HT-29 (cell line): ENCODE measurements at regions not wholly inside any gene's neighbourhood (a gene's known extent, or its start where the extent isn't known, plus 50 kb on each side); places are given as distances from the start of the nearest gene placed in this dataset.
"Not testable (repeated sequence)": the region's sequence is repeated elsewhere in the genome, so short reads cannot be mapped to it uniquely, and the experiment has no call there.

Source experiments
- DNase-seq: peaks from one replicate; pipeline ENCODE4 v3.0.0-alpha.2; 2015; ENCODE audit warnings: low spot score

DNA sequence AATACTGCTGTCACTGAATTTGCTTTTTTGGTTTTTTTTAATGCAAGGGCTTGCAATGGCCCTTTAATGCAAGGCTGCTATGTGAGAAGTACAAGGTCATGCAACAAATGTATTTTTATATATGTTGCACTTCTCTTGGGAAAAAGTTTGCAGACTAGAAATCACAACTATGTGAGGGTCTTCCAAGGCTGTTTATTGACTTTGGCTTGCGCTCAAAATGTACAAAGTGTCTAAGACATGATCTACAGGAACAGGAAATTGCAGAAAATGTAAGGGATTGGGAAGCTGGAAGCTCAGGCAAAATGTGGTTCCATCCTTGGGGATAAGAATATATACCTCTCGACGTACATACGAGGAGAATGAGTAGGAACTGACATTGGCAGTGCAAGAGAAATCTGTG, 92.2 kb upstream of the F13A1 start:
- DNase-seq, result no peak

DNA sequence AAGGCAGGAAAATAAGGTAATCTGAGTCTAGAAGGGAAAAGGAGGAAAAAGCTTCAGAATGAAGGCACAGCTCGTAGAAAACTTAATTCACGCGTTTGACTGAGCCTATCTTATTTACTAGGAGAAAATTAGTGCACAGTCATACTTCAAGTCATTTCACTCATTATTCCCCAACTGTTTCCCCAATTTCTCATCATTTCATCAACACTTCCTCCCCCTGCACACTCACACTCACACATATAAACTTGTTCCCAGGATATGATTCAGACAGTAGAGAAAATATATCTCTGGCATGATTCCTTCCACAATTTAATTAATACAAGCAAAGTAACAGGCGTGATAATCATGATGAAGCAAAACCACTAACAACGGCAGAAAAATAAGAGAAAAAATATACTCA, 94.5 kb upstream of the F13A1 start:
- no peak for DNase-seq

DNA sequence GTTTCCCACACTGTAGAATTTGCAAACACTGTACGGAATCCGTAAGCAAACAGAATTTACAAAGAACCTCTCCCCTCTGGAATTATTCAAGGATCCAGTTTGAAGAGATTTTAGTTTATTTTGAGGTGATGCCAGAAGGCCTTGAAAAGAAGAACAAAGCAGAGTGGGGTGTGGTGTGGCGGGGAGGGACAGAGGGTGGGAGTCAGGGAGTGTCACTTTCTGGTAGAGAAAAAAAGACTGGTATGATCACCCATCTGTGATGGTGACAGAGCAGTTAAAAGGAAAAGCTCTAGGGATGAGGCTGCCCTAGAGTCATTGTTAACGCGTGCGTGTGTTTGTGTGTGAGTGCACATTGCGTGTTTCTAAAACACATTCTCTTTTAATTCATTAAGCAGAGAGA, 97.0 kb upstream of the F13A1 start:
- DNase-seq, result no peak

DNA sequence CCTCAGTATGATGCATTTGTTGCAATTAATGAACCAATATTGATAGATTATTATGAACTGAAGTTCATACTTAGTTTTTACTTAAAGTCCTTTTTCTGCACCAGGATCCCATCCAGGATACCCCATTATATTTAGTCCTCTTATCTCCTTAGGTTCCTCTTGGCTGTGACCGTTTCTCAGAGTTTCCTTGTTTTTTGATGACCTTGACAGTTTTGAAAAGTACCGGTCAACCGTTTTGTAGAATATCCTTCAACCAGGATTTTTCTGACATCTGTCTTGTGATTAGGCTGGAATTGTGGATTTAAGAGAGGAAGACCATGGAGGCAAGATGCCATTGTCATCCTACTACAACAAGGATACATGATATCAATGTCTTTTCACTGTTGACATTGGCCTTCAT, 98.0 kb upstream of the F13A1 start:
- no peak for DNase-seq

DNA sequence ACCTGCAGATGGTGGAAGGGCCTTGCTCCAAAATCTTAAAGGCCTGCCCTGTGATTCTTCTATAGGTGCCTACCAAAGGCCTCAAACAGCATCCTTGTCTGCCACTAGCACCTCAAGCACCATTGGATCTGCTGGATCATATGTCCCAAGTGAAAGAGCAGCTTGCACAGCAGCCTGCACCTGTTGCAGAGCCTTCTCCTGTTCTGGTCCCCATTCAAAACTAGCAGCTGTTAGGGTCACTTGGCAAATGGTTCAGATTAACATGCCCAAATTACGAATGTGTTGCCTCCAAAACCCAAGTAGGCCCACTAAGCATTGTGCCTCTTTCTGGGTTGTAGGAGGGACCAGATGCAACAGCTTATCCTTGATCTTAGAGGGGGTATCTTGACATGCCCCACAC, 99.6 kb upstream of the F13A1 start:
- DNase-seq, result no peak

DNA sequence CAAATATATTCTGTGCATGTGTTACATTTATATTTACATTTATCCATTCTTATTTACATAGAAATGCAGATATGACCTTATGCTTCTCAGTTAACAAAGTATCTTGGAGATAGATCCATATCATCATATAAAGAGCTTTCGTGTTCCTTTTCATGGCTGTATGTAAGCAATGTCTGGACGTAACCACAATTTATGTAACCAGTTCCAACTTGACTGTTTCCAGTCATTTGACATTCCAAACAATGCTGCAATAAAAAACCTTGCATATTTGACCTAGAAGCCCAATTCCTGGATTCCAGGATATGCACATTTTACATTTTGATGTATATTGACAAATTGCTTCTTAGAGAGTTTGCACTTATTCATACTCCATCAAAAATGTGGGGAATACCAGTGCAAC, 113.7 kb upstream of the F13A1 start:
- no peak for DNase-seq

DNA sequence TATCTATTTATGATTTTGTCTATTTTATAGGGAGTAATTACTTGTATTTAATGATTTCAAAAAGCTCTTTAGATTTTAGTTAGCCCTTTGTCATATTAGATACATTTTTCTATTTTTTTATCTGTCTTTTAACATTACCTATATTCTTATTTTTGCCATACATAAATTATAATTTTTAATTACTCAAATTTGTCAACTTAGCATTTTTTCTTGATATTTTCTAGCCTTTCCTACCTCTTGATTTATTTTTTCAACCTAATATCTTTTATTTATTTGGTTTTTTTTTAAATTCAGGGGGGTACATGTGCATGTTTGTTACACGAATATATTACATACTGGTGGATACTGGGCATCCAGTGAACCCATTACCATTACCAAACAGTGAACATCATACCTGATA, 114.3 kb upstream of the F13A1 start:
- DNase-seq, result no peak

DNA sequence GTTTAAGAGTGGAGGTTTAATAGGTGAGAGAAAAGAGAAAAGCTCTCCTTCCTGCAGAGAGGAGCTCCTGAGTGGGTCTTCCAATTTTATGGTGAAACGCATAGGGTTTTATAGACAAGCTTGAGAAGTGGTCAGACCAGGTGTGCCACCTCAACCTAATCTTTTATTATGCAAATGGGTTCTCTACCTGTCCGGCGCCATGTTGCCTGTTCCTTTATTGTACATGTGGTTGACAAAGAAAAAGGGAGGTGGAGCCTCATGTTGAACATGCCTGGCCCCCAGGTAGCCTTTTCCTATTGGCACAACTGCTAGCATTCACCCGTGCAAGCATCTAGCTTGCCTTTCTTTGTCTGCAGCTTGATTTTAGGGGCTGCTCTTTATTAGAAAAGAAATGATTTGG, 115.9 kb upstream of the F13A1 start:
- no peak for DNase-seq

DNA sequence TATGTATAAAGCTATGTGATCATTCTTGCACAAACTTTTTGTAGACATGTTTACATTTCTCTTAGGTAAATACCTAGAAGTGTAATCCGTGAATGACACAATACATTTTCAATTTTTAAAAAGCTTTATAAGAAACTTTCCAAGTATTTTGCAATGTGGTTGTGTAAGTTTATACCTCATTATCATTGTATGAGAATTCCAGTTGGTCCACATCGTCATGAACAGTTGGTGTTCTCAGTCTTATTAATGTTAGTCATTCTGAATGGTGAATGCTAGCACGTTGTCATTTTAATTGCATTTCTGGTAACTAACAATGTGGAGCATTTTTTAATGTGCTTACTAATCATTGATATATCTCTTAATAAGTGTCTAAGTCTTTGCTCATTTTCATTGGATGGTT, 116.5 kb upstream of the F13A1 start:
- no peak for DNase-seq

DNA sequence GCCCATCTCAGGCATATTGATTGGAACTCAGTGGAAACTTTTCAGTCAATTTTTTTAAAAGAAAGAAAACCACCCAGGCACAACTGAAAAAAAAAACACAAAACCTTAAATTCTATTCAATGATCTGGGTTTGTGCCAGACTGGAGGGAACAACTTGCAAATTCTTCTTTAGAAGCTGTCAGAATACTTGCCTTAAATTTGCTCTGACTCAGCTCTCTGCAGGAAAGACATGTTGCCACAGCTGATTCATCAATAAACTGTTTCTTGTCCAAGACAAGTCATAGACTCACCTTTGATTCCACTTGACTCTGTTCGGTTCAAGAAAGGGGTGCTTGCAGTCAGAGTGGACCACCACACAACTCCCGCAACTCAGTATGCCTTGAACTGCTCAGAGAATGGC, 117.8 kb upstream of the F13A1 start:
- DNase-seq, result no peak

DNA sequence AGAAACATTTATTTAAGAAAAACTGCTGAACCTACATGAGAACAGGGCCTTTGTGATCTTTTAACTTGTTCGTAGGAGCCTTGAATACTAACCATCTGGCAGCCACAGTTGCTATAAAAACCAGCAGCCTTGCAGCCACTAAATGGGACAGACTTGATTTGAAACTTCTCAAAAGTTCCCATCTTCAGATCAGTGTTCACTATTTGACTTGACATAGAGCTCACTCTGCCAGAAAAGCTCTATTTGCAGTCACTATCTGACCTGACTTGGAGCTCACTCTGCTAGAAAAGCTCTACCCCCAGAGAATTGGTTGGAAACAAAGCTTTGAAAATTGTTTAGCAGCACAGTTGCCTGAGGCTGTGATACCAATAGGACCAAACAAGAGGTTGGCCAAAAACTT, 119.3 kb upstream of the F13A1 start:
- no peak for DNase-seq

DNA sequence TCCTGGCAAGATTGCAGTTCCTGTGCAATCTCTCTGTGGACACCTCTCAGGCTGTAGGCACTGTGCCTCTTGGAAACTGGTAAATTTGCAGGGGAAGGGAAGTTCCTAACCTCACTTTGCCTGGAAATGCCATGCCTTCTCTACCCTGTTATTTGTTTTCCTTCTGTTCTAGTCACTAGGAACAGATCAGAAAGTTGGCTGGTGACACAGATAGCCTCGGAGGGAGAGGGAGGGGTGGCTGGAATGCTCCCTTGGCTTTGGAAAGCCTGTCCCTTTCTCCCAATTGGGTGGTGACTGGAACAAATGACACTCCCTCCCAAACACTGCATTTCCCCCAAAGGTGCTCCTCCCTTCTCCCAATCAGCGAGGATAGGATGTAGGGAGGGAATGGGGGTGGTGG, 131.5 kb upstream of the F13A1 start:
- no peak for DNase-seq

DNA sequence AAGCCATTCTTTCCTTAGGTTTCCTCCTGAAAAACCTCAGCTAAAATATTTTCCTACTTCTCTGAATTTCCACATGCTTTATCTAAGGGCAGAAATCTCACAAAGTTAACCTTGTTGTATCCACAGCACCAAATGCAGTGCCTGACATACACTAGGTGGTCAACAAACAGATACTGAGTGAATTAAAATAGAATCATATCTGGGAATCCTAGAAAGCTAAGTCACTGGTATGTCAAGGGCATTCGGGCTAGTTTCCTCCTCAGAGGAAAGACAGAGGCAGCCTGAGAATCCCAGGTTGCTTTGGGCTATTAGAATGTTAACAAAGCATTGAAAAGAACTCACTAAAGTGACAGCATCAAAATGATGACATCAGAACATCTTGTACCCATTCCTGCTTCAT, 132.7 kb upstream of the F13A1 start:
- DNase-seq, result no peak

DNA sequence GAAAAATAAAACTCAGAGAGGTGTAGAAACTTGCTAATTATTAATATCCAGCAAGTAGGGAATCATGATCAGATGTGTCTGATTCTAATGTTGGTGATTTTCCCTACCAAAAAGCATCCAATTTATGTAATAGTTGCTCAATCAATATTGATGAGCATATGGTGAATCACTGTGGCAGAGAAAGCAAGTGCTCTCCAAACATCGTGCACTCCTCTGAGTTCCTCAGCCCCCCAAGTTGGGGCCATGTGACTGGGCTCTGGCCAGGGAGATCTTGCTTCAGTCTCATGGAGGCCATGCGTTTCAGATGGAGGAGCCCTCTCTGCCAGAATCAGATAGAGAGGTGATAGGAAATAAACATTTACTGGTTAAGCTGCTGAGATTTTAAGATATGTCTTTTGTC, 133.2 kb upstream of the LY86 start:
- no peak for DNase-seq

DNA sequence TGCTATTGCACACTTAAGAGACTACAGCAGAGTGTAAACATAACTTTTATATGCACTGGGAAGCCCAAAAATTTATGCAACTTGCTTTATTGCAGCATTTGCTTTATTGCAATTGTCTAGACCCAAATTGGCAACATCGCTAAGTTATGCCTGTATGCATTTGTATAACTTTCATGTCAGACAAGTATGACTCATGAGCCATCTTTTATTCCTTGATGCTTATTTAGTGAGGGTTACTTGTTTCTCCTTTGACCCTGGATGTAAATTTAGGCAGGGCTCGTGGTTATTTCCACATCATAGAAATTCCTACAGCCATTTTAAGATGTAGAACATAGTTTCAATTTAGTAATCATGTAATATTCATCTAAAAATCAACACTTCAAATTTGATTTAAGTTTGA, 130.3 kb upstream of the LY86 start:
- DNase-seq, result no peak

DNA sequence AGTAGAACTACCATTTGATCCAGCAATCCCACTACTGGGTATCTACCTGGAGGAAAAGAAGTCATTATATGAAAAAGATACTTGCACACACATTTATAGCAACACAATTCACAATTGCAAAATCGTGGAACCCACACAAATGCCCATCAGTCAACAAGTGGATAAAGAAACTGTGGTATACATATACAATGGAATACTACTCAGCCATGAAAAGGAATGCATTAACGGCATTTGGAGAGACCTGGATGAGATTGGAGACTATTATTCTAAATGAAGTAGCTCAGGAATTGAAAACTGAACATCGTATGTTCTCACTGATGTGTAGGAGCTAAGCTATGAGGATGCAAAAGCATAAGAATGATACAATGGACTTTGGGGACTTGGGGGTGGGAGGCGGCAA, 128.6 kb upstream of the LY86 start:
- DNase-seq, result not testable (repeated sequence)

DNA sequence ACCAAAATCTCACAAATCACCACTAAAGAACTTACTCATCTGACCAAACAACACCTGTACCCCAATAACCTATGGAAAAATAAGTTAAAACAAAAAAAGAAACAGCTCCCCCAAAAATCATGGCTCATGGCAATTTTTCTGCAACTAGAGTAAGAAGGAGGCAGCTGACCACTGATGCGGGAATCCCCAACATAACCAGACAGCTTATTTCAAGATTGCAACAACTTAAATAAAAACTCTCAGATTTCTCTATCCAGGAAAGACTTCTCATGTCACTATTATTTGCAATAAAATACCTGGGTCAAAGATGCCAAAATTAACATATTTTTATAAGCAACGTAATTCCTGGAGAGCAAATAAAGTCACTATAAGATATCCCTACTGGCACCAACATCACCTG, 128.1 kb upstream of the LY86 start:
- DNase-seq, result no peak

DNA sequence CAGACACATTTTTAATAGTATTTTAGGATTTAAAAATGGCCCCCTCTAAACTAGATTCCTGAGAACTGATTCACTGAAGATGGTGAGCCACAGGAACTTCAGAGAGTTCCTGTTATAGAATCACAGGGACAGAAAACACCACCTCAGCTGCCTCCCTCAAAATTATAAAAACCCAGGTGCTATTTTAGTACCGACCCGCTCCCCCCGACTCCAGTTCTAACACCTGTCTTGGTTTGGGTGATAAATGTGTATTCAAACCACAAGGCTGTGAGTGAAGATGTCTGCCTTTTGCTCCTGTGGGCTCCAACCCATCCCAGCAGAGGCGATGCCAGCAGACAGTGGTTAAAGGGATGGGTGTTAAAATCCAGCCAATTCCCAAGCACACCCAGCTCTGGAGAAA, 127.4 kb upstream of the LY86 start:
- no peak for DNase-seq

DNA sequence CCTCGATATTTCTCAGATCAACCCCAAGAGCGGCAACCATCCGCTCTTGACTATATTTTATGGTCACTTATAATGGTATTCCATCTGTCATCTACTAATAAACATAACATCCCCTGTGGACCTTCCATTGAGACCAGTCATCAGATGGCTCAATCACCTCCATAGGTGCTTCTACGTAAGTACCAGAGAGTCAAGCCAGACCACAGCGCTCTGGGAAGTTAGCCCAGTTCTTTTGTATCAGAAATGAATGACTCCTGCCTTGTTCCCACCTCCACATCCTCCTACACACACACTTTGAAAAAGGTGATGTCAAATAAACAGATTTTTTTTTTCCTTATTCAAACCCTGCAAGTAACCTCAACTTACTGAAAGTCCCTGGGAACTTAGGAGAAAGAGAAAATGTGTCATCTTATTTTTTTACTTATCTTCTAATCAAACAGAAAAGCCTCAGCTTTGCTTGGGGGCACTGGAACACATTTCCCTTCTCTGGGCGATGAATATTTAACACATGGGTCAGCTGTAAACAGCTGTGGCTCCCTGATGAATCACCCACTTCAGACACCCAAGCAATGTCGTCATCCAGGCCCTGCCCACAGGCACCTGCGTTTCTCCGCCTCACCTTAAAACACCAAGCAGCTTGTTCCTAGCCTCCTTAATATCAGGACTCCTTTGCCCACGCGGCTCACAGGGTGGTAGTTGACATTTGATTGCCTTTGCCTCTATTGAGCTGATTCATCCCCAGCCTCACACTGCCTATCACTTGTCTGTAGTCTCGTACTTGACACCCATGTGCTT, 121.4 kb upstream of the LY86 start:
- no peak for DNase-seq

DNA sequence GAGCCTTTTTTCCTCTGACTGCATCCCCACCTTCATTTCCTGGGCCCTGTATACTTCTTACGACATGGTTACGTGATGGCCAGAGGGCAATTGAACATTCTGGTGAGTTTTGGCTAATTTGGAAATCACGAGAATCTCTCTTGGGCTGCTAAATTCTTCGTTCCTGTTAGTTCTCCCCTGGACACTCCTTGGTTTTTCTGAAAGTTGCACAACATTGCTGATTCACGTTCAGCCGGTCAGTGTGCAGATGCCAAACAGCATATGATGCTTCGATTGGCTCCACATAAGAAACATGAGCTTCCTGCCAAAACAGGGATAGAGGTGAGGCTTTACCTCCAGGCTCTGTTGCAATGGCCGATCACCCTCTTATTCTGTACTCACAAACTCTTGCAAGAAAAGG, 119.4 kb upstream of the LY86 start:
- DNase-seq, result no peak

DNA sequence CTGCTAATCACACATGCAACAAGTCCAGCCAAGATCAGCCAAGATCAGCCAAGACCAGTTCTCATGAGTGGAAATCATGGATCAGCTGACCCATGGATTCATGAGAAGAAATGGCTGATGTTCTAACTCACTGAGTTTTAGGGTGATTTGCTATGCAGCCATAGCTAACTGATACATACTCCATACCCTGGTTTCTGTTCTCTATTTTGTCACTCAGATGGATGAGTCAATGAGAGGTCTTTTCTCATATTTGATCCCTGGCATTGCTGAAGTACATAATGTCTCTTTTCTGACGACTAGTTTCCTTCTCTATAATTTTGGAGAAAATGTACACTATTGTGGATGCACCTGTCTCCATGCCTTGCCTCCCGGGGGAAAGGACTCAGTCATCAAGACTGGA, 118.4 kb upstream of the LY86 start:
- no peak for DNase-seq

DNA sequence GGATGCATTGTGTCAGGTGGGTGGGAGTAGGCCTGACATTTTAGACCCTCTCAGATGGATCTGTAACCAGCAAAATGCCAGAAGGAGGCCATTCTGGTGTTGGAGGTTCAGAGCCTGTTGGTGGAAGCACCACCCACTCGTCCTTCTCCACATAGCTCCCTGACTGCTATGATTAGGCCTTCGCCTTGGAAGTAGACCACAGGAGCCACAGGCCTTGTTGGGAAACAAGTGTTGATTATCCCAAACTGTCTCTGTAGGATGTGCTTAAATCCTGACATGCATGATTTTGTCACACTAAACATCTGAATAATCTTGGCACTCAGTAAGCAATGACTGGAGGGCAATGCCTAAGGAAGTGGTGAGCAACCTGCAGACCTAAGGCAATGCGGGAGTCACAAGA, 117.2 kb upstream of the LY86 start:
- DNase-seq, result no peak

DNA sequence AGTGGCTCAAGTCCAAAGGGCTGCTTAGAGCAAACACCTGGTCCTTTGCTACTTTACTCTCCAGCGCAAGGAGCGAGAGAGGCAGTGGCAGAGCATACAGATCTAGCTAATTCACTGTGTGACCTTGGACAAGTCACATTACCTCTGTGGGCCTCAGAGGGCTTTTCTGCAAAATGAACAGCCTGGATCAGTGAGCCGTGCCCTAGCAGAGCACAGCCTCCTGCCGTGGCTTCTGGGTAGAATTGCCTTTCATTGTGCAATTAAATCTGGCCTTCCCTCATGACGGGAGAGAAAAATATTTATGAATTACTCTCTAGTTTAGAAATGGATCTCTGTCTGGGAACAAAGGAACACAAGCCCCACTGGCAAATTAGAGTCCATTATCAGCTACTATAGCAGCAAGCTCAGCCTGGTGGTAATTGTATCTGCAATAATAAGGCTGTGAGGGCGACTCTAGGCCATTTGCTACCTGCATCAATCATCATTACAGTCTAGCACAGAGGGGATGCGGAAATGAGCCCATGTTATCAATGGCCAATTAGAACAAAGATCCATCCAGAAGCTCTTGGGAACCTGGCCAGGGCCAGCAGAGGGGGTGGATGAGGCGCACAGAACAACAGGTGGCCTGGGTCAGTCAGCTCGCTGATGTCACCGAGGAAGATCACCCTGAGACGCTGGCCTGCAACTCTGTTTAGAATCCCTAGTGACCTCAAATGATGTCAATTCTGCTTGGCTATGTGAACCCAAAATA, 114.2 kb upstream of the LY86 start:
- no peak for DNase-seq

DNA sequence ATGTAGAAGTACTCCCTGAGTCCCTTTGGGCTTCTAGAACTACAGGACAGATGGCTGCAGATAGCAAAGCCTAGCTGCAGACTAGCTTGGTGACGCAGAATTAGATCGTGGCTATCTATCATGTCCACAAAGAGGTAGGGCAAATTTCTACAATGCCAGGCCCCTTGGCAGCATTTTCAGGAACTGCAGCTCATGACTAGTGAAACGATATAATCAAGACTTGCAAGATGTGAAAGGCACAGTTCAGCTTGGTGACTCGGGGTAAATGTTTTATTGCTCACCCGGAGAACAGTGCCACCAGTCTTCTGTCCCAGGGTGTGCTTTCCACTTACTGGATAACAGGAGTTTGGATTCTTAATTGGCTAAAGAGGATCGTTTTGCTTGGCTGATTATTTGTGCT, 108.7 kb upstream of the LY86 start:
- DNase-seq, result no peak
